ENCODE measurements at regions not wholly inside any gene's neighbourhood (a gene's known extent, or its start where the extent isn't known, plus 50 kb on each side); places are given as distances from the start of the nearest gene placed in this dataset.

DNA sequence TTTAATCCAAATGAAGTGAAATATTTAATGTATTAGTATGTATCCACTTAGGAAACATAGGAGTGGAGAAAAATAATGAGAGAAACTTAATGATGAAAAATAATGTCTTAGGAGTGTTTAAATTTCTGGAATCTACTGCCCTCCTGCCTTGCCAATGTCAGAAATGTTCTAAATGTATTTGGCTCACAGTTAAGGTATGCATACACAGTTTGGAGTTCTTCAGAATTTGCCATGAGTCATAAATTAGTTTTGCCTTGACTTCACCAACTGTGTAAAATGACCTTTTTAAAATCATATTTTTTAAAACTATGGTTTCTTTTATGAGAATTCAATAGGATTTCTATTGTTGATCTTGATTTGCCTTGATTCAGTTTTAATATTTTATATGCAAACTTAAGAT lies 191.7 kb upstream of the HSF2 start:
- DNase-seq (ENCODE audit: low read depth in 1 of 2, low spot score in 1 of 2), result no peak
- Histone ChIP-seq H3K4me3 (replicated peaks; ENCODE audit: insufficient read depth, low read length) (no peak overlapping the region), H3K27me3 (ENCODE audit: insufficient read depth, poor library complexity, severe bottlenecking) (no peaks in the 10 kb centered on the region), H3K27ac (replicated peaks) (no peak overlapping the region)
- no peak for TF ChIP-seq GABPA (IDR thresholded peaks at IDR 0.05; ENCODE audit: low read depth)
- TF ChIP-seq, protein P1, sequence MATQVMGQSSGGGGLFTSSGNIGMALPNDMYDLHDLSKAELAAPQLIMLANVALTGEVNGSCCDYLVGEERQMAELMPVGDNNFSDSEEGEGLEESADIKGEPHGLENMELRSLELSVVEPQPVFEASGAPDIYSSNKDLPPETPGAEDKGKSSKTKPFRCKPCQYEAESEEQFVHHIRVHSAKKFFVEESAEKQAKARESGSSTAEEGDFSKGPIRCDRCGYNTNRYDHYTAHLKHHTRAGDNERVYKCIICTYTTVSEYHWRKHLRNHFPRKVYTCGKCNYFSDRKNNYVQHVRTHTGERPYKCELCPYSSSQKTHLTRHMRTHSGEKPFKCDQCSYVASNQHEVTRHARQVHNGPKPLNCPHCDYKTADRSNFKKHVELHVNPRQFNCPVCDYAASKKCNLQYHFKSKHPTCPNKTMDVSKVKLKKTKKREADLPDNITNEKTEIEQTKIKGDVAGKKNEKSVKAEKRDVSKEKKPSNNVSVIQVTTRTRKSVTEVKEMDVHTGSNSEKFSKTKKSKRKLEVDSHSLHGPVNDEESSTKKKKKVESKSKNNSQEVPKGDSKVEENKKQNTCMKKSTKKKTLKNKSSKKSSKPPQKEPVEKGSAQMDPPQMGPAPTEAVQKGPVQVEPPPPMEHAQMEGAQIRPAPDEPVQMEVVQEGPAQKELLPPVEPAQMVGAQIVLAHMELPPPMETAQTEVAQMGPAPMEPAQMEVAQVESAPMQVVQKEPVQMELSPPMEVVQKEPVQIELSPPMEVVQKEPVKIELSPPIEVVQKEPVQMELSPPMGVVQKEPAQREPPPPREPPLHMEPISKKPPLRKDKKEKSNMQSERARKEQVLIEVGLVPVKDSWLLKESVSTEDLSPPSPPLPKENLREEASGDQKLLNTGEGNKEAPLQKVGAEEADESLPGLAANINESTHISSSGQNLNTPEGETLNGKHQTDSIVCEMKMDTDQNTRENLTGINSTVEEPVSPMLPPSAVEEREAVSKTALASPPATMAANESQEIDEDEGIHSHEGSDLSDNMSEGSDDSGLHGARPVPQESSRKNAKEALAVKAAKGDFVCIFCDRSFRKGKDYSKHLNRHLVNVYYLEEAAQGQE (IDR thresholded peaks at IDR 0.05; ENCODE audit: insufficient replicate concordance, low read depth), result no peak
- TF ChIP-seq POLR2AphosphoS5 (IDR thresholded peaks at IDR 0.05; ENCODE audit: low read depth), result no peak
- TF ChIP-seq, protein P2, sequence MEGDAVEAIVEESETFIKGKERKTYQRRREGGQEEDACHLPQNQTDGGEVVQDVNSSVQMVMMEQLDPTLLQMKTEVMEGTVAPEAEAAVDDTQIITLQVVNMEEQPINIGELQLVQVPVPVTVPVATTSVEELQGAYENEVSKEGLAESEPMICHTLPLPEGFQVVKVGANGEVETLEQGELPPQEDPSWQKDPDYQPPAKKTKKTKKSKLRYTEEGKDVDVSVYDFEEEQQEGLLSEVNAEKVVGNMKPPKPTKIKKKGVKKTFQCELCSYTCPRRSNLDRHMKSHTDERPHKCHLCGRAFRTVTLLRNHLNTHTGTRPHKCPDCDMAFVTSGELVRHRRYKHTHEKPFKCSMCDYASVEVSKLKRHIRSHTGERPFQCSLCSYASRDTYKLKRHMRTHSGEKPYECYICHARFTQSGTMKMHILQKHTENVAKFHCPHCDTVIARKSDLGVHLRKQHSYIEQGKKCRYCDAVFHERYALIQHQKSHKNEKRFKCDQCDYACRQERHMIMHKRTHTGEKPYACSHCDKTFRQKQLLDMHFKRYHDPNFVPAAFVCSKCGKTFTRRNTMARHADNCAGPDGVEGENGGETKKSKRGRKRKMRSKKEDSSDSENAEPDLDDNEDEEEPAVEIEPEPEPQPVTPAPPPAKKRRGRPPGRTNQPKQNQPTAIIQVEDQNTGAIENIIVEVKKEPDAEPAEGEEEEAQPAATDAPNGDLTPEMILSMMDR (IDR thresholded peaks at IDR 0.05; ENCODE audit: insufficient read depth, low read length), result no peak
- no peak for TF ChIP-seq SPI1 (IDR thresholded peaks at IDR 0.05; ENCODE audit: borderline replicate concordance, low read depth)

DNA sequence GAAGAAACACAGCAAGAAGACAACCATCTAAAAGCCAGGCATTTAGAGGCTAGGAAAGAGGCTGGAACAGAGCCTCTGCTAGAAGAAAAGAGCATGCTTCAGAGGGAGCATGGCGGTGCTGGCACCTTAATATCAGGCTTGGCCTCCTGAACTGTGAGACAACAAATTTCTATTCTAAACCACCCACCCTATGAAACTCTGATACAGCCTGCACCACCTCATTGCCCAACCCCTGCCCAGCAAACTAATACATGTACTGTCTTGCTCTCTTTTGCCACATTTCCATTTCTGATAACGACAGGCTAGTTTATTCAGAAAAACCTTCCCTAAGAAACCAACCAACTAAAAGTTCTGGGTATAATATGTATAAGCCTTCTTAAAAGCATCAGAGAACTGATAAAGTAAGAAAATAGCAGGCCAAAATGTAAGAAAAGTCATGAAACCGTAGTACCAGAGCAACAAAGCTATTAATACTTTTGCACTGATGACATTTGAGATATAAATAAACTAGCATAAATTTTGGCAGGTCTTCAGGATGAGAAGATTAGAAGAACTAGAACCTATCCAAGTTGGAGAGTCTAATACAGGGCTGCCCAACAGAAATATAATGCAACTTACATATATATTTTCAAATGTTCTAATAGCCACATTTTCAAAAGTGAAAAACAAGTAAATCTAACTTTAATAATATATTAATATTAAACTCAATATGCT lies 184.7 kb upstream of the HSF2 start:
- no peak overlapping the region for H3K27ac ChIP-seq (replicated peaks)
- DNase-seq (ENCODE audit: low read depth in 1 of 2, low spot score in 1 of 2), result no peak
- no peak overlapping the region for H3K4me3 ChIP-seq (replicated peaks; ENCODE audit: insufficient read depth, low read length)
- TF ChIP-seq POLR2AphosphoS5 (IDR thresholded peaks at IDR 0.05; ENCODE audit: low read depth) (no peak), SPI1 (IDR thresholded peaks at IDR 0.05; ENCODE audit: borderline replicate concordance, low read depth) (no peak), GABPA (IDR thresholded peaks at IDR 0.05; ENCODE audit: low read depth) (no peak)
- TF ChIP-seq, protein P2 (IDR thresholded peaks at IDR 0.05; ENCODE audit: insufficient read depth, low read length), result no peak
- TF ChIP-seq, protein P1 (IDR thresholded peaks at IDR 0.05; ENCODE audit: insufficient replicate concordance, low read depth), result no peak
- no peaks in the 10 kb centered on the region for H3K27me3 ChIP-seq (ENCODE audit: insufficient read depth, poor library complexity, severe bottlenecking)

DNA sequence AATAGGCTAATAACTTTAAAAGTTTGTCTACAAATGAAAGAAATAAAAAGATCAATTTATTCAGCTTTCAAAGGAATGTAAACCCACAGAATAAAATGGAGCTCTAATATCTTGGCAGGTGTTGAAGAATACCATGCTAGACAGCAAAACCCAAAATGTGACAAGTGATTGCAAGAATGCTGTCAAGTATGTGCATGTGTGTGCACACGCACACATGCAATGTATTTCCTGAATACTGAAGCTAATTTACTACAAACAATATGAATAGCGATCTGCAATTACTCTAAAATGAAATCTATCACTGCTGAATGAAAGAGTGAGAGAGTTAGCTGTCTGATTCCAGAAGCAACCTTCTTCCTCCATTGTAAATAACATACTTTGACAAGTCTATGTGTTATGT lies 179.2 kb upstream of the HSF2 start:
- TF ChIP-seq SPI1 (IDR thresholded peaks at IDR 0.05; ENCODE audit: borderline replicate concordance, low read depth) (no peak), POLR2AphosphoS5 (IDR thresholded peaks at IDR 0.05; ENCODE audit: low read depth) (no peak), GABPA (IDR thresholded peaks at IDR 0.05; ENCODE audit: low read depth) (no peak)
- TF ChIP-seq, protein P2 (IDR thresholded peaks at IDR 0.05; ENCODE audit: insufficient read depth, low read length), result no peak
- TF ChIP-seq, protein P1 (IDR thresholded peaks at IDR 0.05; ENCODE audit: insufficient replicate concordance, low read depth), result no peak
- Histone ChIP-seq H3K4me3 (replicated peaks; ENCODE audit: insufficient read depth, low read length) (no peak overlapping the region), H3K27ac (replicated peaks) (no peak overlapping the region), H3K27me3 (ENCODE audit: insufficient read depth, poor library complexity, severe bottlenecking) (no peaks in the 10 kb centered on the region)
- no peak for DNase-seq (ENCODE audit: low read depth in 1 of 2, low spot score in 1 of 2)
